ENCODE measurements at regions not wholly inside any gene's neighbourhood (a gene's known extent, or its start where the extent isn't known, plus 50 kb on each side); places are given as distances from the start of the nearest gene placed in this dataset.

GRCh38 chr3:27573780-27574437 lies 89.7 kb upstream of the SLC4A7 start:
- no peak overlapping the region for H3K27ac ChIP-seq
- no peak for TF ChIP-seq CTCF (conservative IDR thresholded peaks at IDR 0.05)

- H3K27ac ChIP-seq = no peak overlapping the region
- no peak for TF ChIP-seq CTCF (conservative IDR thresholded peaks at IDR 0.05)
Observed at GRCh38 chr3:27573138-27573537, 89.0 kb upstream of the SLC4A7 start.

GRCh38 chr3:27571345-27571744 lies 87.2 kb upstream of the SLC4A7 start:
- no peak for TF ChIP-seq CTCF (conservative IDR thresholded peaks at IDR 0.05)

GRCh38 chr3:27570421-27571106 lies 86.4 kb upstream of the SLC4A7 start:
- no peak for TF ChIP-seq CTCF (conservative IDR thresholded peaks at IDR 0.05)
- H3K27ac ChIP-seq = no peak overlapping the region

More at GRCh38 chr3:27571345-27571744, 87.2 kb upstream of the SLC4A7 start:
- no peak overlapping the region for H3K27ac ChIP-seq

- H3K27ac ChIP-seq = peak overlapping the region; percentile 42; the same call in 1 of the 2 replicates
- TF ChIP-seq CTCF (conservative IDR thresholded peaks at IDR 0.05) = no peak
Observed at GRCh38 chr3:27568393-27568792, 84.2 kb upstream of the SLC4A7 start.

- H3K27ac ChIP-seq = no peak overlapping the region
- no peak for TF ChIP-seq CTCF (conservative IDR thresholded peaks at IDR 0.05)
Observed at GRCh38 chr3:27567251-27567650, 83.1 kb upstream of the SLC4A7 start.

- TF ChIP-seq CTCF (conservative IDR thresholded peaks at IDR 0.05) = no peak
- H3K27ac ChIP-seq = no peak overlapping the region
Observed at GRCh38 chr3:27565201-27565852, 81.1 kb upstream of the SLC4A7 start.

Measured in VCaP (cell line).